K562 (cell line): ENCODE measurements at regions not wholly inside any gene's neighbourhood (a gene's known extent, or its start where the extent isn't known, plus 50 kb on each side); places are given as distances from the start of the nearest gene placed in this dataset.

Source experiments
- AFF1 ChIP-seq, 2 experiments: fragments of 450-650 bp; IDR thresholded peaks; 2 replicates each; pipeline ENCODE4 v1.6.1; 2018; ENCODE audit warnings: mild to moderate bottlenecking in 2 of 2, low read depth in 1 of 2; ENCODE audit not compliant: partially characterized antibody in 2 of 2
- AFF4 ChIP-seq: sonication (generic); formaldehyde crosslinking; IDR thresholded peaks from 2 replicates; pipeline ENCODE4 v1.8.0; 2023; ENCODE audit warnings: mild to moderate bottlenecking, missing genetic modification reagents
- ARID3A ChIP-seq: IDR thresholded peaks from 2 replicates; pipeline ENCODE4 v1.6.1; 2012; ENCODE audit warnings: low read depth, low read length, improper control_type of control experiment, borderline replicate concordance
- ARID3B ChIP-seq: fragments of 250-450 bp; sonication (Bioruptor Pico); IDR thresholded peaks from 2 replicates; pipeline ENCODE4 v1.4.0; 2020; ENCODE audit warnings: borderline replicate concordance

GRCh38 chr19:34577531-34578101, 96.1 kb downstream of the WTIP start (continued):
- no peak for TF ChIP-seq ARID3B (CRISPR knock-in tag)
- TF ChIP-seq AFF1 (IDR thresholded peaks at IDR 0.05; ENCODE audit: low read depth in 1 of 2, partially characterized antibody in 2 of 2), result no peak
- TF ChIP-seq AFF4 (CRISPR knock-in tag), result no peak
- no peak for TF ChIP-seq ARID3A
- TF ChIP-seq, all 486 proteins: peak for 0
